NCI-H345 treated with DMSO at 0.1 percent for 48 hours (cell line): ENCODE measurements at regions not wholly inside any gene's neighbourhood (a gene's known extent, or its start where the extent isn't known, plus 50 kb on each side); places are given as distances from the start of the nearest gene placed in this dataset.
A peak's percentile ranks its signal among the peaks of the same experiment; 100 is the strongest.
"Not testable (repeated sequence)": the region's sequence is repeated elsewhere in the genome, so short reads cannot be mapped to it uniquely, and the experiment has no call there.

Source experiments
- DNase-seq: peaks from one replicate; lab custom pipeline; 2025; ENCODE audit not compliant: unreplicated experiment; lab: John Stamatoyannopoulos, UW

DNA sequence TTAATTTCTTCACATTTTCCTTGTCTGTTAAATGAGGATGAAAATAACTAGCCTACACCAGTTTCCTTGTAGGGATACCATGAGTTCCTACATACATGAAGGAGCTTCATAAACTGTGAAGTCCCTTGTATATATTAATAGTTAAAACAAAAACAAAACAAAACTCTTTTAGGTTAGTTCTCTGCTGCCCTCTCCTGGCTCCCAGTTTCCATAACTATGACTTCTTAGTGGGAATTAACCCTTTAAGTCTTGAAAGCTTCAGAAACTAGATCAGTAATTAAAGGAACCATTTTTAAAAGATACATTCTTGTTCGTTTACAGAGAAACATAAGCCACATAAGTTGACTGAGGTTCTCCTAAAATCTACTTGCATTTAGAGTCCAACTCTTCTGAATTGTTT lies 500.0 kb upstream of the C9orf72 start:
- DNase-seq = no peak

DNA sequence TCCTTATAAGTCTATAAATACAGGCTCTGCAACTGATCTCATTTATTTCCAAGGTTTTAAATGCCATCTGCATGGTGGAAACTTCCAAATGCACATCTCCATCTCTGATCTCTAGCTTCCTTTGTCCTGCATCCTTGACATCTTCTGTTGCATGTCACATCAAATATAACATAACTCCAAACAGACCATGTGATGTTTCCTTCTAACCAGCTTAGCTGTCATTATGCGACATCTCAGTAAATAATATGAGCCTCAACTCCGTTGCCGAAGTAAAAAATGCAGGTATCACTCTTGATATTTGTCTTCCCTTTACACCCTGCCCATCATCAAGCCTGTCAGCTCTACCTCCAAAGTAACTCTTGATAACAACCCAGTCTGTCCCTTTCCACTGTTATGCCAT lies 506.4 kb upstream of the C9orf72 start:
- no peak for DNase-seq

DNA sequence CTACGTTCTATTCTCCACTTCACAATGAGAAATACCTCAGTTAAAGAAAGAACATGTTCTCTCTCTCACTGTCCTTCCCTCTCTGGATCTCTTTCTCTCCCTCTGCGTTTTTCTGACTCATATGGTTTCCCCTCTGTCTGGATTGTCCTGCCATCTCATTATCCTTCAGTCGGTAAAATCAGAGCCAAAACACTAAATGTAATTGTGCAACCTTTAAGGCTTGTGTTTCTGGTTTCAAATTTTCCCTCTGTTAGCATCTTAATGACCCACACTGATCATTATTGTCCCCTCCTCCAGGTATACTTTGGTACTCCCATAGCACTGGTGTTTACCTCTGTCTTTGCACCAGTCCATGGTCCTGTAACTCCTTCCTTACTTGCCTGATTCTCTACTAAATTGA lies 509.4 kb upstream of the C9orf72 start:
- DNase-seq = no peak

GRCh38 chr9:28086881-28087280 lies 513.6 kb upstream of the C9orf72 start:
- DNase-seq = no peak

DNA sequence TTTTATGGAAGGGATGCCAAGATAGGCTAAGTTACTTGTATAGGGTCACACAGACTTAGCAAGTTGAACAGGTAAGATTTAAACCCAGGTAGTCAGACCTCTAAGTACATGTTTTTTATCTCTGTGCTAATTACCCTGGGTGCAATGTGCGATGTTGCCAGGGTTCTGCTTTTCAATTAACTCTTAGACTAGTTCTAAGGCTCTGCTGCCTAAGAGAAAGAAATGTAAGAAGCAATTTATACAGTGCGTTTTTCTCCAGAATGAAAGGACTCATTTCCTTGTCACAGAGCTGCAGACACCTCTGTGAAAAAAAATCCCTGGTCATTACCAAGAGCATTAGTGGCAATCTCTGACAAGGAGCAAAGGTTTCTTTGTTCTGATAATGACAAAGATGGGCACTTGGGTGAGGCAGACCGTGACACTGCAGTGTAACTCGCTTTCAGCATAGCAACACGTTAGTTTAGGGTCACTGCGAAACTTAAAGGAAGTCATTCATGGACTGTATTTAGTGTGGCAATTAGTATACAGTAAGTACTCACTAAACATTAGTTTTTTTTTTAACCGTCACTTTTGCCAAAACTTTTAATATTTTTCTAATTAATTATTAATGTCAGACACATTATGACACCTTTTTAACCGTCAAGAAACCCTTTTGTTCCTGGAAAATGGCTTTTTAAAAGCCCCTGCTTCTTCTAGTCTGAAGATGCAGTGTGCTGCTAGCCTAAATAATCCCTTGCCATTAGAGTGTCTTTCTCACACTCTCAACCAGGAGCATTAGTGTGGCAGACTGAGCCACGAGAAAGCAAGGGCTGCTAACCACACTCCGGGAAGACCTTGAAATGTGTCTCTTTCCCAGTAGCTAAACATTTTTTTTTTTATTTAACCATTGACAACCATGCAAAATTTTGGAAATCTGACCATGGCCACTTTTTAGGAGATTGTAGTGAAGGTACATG lies 520.0 kb upstream of the C9orf72 start:
- DNase-seq = peak; percentile 77

DNA sequence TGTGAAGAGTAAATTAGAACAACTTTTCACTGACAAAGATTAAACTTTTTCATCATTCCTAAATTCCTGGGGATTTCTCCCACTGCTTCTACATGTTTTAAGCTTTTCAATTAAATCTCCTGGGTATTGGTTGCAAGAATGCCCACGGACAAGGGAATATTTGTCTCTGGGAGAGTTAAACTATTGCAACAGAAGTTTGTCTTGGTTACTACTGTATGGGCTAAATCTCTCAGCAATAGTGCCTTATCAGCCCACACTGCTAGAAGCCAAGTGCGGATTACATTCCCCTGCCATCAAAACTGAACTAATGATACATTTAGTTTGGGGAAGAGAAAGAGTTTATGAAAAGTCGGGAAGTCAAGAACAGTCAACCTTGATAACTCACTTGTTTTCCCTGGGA lies 528.2 kb upstream of the C9orf72 start:
- DNase-seq = no peak

DNA sequence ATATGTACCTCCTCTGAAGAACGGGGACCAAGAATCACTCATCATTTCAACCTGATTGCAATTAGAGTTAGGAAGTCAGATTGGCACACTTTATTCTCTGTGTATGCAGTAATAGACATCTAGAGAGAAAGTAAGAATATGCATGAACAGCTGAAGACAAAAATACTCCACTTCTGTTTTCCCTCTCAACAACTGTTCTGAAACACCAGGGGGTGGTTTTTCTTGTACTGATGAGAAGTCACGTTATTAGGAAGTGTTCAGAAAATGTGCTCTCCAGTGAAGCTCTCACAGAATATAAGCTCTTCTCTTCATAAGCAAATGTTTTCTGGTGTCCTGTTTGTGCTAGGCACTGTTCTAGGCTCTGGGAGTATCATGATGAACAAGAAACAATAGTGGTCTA lies 531.7 kb upstream of the C9orf72 start:
- DNase-seq = no peak

DNA sequence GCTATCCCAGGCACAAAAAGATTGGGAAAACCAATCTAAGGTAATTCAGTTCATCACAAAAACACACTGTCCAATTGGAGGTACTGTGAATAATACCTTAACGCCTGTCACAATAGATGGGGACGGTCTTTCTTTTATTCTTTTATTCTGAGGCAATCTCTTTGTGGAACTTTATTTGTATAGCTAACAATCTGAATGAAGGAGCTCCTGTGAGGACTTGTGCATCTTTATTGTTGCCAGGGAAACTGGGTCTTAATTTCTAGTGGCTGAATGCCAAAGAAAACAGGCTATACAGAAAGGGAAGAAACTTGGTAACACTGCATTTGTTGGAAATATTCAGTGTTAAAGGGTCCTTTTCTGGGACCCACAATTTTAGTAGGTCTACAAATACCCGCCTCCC lies 546.9 kb upstream of the C9orf72 start:
- peak; percentile 89 for DNase-seq

DNA sequence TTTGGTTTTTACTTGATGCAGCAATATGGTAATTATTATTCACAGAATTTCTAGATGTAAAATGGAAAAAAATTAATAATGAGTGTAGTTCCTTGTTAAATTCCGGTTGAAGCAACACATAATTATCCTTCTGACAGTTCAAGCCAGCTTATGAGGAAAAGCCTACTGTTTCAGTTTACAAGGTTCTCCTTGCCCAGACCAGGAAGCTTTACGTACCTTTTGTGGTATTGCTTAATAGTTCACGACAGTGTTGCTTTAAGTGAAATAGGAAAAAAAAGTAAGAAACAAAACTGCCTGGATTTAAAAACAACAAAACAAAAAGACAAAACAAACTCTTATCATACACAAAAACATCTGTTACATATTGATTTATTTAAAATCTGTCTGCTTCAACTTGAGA lies 547.3 kb upstream of the C9orf72 start:
- DNase-seq = peak; percentile 26

- peak; percentile 28 for DNase-seq
Measured at GRCh38 chr9:28121366-28121765, 548.1 kb upstream of the C9orf72 start.

DNA sequence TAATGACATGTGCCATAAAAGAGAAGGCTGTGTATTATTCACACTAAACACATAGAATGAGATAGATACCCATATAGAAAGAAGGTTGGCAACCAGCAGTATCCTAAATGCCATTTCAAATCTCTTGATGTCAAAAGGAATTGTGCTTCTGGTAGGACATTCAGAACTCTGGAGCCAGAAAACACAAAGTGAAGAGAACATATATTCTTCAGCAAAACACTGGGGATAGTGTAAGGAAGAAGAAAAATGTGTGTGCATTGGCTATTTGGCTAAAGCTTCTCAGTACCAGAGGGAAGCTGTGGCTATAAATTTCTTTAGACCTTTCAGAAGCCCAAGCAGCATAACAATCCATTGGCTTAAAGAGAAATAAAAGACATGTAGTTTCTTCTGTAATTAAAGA lies 551.6 kb upstream of the C9orf72 start:
- no peak for DNase-seq

DNA sequence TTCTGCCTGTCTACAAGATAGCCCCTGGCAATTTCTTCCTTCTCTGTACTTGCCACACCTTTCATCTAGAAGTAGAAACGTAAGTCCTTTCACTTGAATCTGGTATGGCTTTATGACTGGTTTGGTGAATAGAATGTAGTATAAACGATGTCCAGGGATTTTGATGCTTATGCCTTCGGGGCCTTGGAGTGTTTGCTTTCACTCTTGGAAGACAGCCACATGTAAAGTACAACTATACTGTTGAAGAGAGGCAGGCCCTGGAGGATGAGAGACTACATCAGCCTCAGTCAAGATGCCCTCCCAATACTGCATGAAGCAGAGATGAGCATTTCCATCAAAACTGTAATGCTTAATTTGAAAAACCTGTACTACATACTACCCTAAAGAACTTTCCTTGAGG lies 553.8 kb upstream of the C9orf72 start:
- DNase-seq = peak; percentile 27

DNA sequence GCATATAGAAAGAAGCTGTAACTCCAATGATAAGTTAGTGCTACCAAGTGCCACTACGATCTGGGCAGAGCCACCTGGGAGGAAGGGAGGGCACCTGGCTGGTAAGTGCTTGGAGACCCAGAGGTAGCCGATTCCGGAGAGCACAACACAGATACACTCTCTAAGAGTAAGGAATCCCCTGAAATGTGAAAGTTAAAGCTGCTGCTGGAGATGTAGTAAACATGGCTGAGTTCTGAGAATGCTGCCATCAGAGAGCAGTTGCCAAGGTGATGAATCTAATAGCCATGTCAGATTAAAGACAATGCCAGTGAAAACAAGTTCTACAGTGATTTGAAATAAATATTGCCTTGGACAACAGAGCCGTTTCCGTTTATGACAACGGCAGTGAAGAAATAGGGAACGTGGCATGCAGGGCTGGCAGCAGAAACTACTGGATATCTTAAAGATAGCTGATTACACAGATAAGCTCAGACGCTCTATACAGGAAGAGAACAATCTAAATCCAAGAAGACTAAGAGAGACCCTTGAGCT lies 561.2 kb upstream of the C9orf72 start:
- no peak for DNase-seq

DNA sequence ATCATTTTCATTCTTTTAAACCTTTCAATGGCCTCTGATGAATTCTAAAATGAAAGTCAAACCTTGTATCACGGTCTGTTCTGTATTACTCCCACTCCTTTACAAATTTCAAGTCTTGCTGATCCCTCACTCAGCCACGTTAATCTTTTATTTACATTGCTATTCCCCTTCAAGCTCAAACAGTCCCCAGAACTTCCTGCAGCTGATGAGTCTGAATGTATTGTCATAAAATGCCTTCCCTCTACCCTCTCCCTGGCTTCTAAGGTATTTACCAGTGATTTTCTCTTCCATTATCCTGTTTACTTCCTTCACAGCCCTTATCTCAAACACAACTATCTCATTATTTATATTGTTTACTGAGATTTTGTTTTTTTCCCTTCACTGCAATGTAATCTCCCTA lies 562.3 kb upstream of the C9orf72 start:
- peak; percentile 41 for DNase-seq

GRCh38 chr9:28136113-28136512 lies 562.8 kb upstream of the C9orf72 start:
- DNase-seq = no peak

DNA sequence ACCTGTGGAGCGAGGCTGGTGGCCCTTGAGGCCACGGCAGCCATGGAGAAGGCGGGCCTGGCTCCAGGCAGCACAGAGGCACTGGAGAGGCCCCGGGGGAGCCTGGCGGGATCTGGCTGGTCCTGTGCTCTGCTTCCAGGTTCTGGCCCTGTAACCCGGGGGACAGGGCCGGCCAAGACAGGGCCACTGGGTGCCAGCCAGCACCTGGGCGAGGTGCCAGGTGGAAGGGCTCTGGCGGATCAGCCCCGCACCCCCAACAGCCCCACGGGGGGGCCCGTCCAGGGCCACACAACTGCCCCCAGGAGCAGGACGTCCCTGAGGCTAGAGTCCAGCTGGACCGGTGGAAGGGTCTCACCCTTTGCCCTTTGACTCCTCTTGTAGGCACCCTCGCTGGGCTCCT lies 574.1 kb upstream of the C9orf72 start:
- not testable (repeated sequence) for DNase-seq

GRCh38 chr9:28147923-28148597 lies 574.8 kb upstream of the C9orf72 start:
- DNase-seq = not testable (repeated sequence)

DNA sequence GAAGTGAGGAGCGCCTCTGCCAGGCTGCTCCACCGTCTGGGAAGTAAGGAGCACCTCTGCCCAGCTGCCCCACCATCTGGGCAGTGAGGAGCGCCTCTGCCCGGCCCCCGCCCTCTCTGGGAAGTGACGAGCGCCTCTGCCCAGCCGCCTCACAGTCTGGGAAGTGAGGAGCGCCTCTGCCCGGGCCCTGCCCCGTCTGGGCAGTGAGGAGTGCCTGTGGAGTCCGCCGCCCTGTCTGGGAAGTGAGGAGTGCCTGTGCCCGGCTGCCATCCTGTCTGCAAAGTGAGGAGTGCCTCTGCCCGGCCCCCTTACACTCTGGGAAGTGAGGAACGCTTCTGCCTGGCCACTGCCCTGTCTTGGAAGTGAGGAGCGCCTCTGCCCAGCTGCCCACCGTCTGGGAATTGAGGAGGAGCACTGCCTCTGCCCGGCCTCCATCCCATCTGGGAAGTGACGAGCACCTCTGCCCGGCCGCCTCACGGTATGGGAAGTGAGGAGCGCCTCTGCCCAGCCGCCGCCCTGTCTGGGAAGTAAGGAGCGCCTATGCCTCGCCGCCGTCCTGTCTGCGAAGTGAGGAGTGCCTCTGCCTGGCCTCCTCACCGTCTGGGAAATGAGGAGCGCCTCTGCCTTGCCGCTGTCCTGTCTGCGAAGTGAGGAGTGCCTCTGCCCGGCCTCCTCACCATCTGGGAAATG lies 576.2 kb upstream of the C9orf72 start:
- DNase-seq = not testable (repeated sequence)

GRCh38 chr9:28155067-28155466 lies 581.8 kb upstream of the C9orf72 start:
- DNase-seq = peak; percentile 5

GRCh38 chr9:28155671-28156070 lies 582.4 kb upstream of the C9orf72 start:
- DNase-seq = no peak

DNA sequence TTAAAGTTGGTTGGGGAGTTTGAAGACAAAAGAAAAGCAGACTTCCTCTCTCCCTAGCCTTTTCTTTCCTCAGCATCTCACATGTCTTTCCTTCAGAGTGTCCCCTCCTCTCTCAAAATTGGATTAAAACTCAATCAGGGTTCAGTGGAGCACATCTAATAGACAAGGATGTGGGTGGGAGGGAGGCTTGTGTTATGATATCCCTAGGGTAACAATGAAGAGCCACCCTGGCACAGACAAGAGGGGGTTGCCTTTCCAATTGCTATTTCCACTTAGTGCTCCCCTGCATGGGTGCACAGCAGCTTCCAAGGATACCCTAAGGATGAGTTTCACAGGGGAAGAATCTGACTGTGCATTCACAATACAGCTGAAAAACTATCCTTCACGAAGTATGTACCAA lies 585.2 kb upstream of the C9orf72 start:
- no peak for DNase-seq
